HG03175 (cell line): ENCODE measurements at regions not wholly inside any gene's neighbourhood (a gene's known extent, or its start where the extent isn't known, plus 50 kb on each side); places are given as distances from the start of the nearest gene placed in this dataset.
A peak's percentile ranks its signal among the peaks of the same experiment; 100 is the strongest.
"Not testable (repeated sequence)": the region's sequence is repeated elsewhere in the genome, so short reads cannot be mapped to it uniquely, and the experiment has no call there.

Experiments used
- ATAC-seq: cut with Tn5 transposase; IDR thresholded peaks from one replicate; pipeline ENCODE4 v1.9.1; 2021; ENCODE audit warnings: mild to moderate bottlenecking, moderate library complexity; ENCODE audit not compliant: unreplicated experiment

DNA sequence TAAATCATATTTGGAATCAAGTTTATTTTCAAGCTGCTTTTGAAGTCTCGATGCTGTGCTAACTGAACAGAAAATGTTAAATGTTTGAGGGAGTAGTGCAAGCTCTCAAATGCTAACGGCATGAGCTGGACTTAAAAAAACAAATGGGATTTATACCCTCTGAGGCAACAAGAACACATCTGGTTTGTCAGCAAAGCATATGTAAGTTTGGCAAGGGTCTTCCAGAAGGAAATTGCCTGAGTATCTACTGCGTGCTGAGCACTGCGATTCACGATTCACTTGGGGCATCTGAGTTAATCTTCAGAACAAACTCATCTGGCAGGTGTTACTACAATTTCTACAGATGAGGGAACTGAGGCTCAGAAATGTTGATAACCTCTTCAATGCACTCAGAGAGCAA lies 98.4 kb upstream of the C9orf72 start:
- ATAC-seq = no peak

DNA sequence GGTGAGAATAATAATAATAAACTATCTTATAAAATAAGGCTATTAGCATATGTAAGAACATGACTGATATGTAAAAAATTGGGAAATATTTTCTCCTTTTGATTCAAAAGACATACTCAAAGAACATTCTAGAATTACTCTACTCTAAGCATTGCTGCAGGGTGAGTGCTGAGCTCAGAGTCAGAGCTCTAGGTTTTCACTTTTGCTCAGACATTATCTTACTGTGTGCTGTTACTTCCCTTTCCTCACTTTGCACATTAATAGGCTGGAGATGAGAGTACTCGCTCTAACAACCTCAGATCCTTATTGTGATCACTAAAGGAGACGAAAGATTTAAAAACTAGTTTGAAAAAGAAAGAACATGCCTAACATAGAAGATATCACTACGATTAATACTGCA lies 99.4 kb upstream of the C9orf72 start:
- ATAC-seq = no peak

DNA sequence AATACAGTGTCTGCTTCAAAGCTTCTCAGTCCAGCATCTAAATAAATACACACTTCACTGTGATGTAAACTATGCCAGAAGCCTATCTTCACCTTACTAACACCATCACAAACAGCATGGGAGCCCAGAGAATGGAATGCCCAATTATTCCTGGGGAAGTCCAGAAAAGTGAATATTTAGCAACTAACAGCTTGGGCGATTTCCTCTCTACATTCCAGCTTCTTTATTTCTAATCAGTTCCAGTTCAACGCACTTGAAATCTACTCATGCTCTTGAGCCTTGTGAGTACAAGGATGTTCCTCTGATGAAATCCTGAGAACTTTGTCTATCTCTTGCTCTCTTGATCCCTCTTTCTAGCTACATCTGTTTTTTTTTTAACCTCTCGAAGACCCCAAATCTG lies 100.4 kb upstream of the C9orf72 start:
- no peak for ATAC-seq

- ATAC-seq = no peak
Observed at GRCh38 chr9:27675354-27675753, 102.1 kb upstream of the C9orf72 start.

- no peak for ATAC-seq
Observed at GRCh38 chr9:27676827-27677226, 103.5 kb upstream of the C9orf72 start.

DNA sequence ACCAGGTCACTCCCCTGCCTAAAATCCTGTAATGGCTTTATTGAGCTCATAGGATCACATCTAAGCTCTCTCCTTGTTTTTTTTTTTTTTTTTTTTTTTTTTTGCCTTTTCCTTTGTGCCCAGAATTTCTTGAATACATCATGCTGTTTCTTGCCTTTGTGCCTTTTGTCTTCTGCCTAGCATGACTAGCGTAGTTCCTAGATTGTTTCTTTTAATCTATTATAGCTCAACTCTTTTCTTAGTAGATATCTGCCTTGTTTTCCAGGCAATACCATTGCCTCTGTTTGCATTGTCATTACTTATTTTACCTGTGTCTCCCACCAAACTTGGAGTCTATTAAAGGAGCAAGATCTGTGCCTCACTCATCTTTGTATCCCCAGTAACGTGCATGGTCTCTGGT lies 106.1 kb upstream of the C9orf72 start:
- ATAC-seq = no peak

DNA sequence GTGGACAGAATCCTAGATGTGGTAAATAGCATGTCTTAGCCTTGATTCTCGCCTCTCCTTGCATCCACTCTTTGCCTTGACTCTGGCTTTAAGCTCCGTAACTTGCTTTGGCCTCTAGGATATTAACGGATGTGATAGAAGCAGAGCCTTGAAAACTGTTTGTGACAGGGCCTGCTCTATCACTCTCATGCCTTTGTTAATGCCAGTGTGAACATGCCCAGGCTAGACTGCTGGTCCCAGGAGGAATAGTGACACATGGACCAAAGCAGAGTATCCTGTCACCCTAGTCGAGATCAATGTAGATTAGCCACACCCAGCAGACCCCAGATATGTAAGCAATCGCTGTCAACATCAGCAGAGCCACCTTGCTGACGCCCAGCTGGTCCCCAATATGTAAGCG lies 109.9 kb upstream of the C9orf72 start:
- ATAC-seq = no peak

DNA sequence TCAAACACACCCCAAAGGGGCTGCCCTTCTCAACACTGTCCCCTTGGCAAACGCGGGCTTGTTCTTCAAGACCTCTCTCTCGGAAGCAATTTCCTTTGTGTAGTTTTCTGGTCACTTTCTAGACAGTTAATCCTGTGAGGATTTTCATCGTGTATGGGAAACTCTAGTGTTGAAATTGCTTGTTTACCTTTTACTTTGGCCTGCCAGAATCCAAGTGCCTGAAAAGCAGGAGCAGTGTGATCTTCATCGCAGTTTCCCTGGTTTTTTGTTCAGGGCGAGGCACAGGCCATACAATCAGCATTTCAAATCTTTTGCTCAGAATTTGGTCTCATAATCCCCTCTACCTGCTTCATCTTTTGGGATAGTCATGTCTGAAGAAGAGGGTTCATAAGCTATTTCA lies 115.7 kb upstream of the C9orf72 start:
- no peak for ATAC-seq

DNA sequence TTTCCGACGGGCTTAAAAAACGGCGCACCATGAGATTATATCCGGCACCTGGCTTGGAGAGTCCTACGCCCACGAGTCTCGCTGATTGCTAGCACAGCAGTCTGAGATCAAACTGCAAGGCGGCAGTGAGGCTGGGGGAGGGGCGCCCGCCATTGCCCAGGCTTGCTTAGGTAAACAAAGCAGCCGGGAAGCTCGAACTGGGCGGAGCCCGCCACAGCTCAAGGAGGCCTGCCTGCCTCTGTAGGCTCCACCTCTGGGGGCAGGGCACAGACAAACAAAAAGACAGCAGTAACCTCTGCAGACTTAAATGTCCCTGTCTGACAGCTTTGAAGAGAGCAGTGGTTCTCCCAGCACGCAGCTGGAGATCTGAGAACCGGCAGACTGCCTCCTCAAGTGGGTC lies 117.5 kb upstream of the C9orf72 start:
- ATAC-seq = not testable (repeated sequence)

DNA sequence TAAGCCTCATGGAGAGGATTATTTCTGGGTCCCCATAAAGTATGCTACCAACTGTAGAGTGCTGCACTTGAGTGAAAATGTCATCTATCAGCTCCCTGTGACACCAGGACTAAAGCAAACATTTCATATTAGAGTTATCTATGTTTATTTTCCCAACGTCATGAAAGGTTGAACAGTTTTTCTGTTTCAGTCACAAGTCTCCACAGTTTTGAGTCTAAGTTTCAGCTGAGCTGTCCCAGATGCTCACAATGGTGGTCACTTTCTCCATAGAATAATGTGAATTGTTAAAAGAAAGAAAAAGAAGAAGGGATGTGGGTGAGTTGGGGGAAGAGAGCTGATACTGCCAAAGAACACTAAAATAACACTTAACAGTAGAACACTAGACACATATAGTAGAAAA lies 126.3 kb upstream of the C9orf72 start:
- no peak for ATAC-seq

GRCh38 chr9:27701016-27701415 lies 127.7 kb upstream of the C9orf72 start:
- ATAC-seq = no peak

DNA sequence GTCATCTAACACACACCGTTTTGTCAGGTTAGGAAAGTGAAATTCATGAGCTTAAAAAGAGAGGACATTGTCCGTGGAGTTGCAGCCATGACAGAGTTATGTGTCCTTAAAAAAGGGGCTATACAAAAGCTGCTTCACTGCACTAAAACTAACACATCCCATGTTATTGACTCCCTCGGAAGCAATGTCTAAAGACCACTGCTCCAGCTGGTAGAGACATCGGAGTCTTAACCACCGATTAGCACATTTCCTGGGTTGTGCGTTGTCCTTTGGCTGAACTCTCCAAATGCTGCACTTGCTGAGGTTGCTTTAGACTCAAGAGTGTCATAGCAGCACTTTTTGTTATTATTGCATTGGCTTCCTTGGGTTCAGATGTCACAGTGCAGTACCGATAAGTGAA lies 128.3 kb upstream of the C9orf72 start:
- no peak for ATAC-seq

DNA sequence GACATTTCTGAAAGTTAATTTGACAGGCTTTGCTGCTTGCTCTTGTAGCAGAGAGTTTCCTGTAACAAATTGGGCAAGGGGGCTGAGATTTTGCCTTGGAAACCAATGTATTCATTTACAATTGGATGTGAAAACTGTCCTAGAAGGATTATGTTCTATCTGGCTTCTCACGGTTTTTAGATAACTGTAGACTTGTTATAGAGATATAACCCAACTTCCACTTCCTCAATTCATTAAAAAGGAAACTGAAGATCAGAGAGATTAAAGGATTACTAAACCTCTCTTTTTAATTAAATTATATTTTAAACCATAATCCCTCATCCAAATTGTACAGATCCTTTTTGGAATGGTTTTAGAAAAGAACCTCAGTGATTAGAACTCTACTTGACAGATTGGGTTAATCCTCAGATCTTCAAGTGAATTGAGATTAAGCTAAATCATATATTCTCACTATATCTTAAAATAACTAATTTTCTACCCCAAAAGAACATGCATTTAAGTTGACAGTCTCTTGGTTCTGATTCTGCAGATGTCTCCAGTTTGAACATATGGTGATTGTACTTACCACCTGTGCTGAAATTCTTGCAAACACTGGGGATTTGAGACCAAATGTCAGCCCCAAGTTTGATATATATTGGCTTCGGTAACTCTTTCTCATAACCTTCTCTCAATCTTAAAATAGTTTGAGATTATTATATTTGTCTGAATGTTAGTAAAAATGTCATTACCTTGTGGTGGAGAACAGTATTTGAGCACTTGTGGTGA lies 130.1 kb upstream of the C9orf72 start:
- ATAC-seq = no peak

DNA sequence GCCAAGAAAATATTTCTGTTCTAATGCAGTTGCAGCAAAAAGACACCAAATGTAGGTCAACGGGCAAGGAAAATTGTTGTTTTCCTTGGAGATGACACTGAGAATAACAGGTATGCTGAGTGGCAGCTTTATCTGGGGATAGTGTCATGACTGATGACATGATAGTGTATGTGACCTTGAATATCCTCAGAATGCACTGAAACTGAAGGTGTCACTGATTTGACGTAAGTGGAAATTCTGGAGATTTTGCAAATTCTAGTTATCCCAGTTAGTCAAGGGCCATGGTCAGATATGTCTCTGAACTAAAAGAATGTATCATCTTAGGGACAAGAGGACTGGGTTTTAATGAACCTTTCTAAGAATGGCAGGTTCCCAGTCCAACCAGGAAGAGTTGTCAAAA lies 138.0 kb upstream of the C9orf72 start:
- ATAC-seq = no peak

GRCh38 chr9:27712806-27713205 lies 139.5 kb upstream of the C9orf72 start:
- no peak for ATAC-seq

DNA sequence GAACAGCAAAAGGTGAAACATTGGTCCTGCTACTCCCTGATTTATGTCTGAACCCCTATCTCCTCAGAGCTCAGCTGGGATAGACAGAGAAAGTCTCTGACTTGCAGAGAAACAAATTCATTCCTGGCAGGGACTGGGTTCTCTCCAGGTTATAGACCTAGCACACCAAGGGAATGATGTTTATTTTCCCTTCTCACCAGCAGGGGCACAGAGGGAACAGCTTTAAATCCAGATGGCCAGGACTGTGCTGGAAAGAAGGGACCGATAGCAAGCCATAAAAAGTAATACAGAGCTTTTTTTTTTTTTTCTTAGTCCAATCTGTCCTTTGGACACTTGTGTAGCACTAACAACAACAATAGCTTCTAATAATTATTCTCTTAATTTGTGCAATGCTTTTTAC lies 141.1 kb upstream of the C9orf72 start:
- no peak for ATAC-seq

GRCh38 chr9:27715651-27716050 lies 142.4 kb upstream of the C9orf72 start:
- ATAC-seq = no peak

DNA sequence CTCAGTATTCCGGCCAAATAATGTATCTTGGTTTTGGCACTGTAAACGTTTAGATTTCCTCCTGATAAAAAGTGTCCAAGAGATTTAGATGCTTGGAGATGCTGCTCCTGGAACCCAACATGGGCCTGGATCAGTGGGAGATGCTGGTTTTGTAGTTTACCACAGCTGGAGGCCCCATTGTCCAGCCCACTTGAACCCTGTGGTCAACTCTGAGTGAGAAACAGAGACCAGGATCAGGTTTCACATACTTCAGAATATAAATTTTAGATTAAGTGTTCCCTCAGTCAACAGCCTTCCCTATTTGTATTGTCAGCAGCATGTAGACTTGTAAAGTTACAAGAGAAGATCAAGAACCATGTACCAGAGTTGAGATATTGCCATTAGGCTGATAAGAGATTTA lies 144.7 kb upstream of the C9orf72 start:
- ATAC-seq = no peak

- ATAC-seq = no peak
Observed at GRCh38 chr9:27719711-27720110, 146.4 kb upstream of the C9orf72 start.

GRCh38 chr9:27722866-27723265 lies 149.6 kb upstream of the C9orf72 start:
- no peak for ATAC-seq

DNA sequence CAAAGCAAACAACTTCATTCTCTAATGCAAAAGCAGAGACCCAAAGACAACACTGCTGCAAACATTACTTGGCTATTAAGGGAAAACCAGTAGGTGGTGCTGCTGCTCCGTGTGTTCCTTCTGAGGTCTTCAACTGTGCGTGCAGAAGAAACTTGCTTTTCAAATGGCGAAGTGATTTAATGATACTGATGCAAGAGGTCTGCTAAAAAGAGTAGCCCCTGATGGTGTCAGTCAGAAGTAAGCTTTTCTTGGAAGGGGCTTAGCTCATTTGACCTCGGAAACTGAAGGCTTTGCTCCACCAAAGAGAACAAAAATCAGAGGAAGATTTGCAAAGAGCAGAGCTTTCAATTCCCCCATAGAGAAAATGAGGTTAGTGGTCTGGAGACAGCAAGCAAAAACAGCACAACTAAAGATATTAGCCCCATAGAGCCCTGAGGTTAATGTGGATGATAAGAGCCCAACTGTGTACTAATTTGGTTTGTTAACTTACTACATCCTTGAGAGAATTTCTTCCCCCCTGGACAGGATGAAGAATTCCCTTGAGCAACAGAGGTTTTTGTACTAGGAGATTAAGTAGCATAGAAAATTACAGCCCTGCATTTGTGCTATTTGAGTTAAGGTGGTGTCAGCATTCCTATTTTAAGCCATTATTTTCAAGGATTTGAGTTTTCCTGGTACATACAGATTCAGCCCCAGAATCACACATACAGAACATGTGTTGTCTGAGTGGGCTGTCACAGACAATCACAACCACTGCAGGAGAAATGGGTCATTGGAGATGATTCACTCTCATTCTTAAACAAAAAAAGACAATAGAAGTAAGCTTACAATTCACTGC lies 153.2 kb upstream of the C9orf72 start:
- peak; percentile 85 for ATAC-seq

GRCh38 chr9:27732494-27732893 lies 159.2 kb upstream of the C9orf72 start:
- no peak for ATAC-seq
